Osteoblast (primary cell): ENCODE measurements at regions not wholly inside any gene's neighbourhood (a gene's known extent, or its start where the extent isn't known, plus 50 kb on each side); places are given as distances from the start of the nearest gene placed in this dataset.
"Not testable (repeated sequence)": the region's sequence is repeated elsewhere in the genome, so short reads cannot be mapped to it uniquely, and the experiment has no call there.

ENCODE experiments used
- DNase-seq: peaks from one replicate; pipeline ENCODE4 v3.0.0; 2011; ENCODE audit warnings: low spot score, mixed read lengths; ENCODE audit not compliant: insufficient read length; ENCODE audit errors: missing footprints
- H2AFZ ChIP-seq: 2 replicates; pipeline ENCODE4 v1.6.0; 2011; ENCODE audit warnings: mild to moderate bottlenecking, low read length
- H3K27ac ChIP-seq: 2 replicates; pipeline ENCODE4 v1.5.1; 2011; ENCODE audit warnings: mild to moderate bottlenecking, low read depth, low read length, moderate library complexity
- H3K27me3 ChIP-seq: 2 replicates; pipeline ENCODE4 v1.6.0; 2012; ENCODE audit warnings: mild to moderate bottlenecking, control low read depth, inconsistent platforms, low read length, moderate library complexity; ENCODE audit not compliant: insufficient read depth
- H3K36me3 ChIP-seq: 2 replicates; pipeline ENCODE4 v1.5.1; 2011; ENCODE audit warnings: mild to moderate bottlenecking, low read length, control low read depth, moderate library complexity; ENCODE audit not compliant: insufficient read depth
- H3K4me1 ChIP-seq: 2 replicates; pipeline ENCODE4 v1.5.1; 2011; ENCODE audit warnings: mild to moderate bottlenecking, low read length, control low read depth, moderate library complexity; ENCODE audit not compliant: insufficient read depth
- H3K4me2 ChIP-seq: 2 replicates; pipeline ENCODE4 v1.6.0; 2011; ENCODE audit warnings: mild to moderate bottlenecking, low read length; ENCODE audit not compliant: insufficient read depth
- H3K4me3 ChIP-seq: fragments of 200-600 bp; sonication (generic); 3 replicates; pipeline ENCODE4 v1.5.1; 2012; ENCODE audit warnings: mild to moderate bottlenecking, low read length, inconsistent platforms; ENCODE audit not compliant: insufficient read depth
- H3K79me2 ChIP-seq: 2 replicates; pipeline ENCODE4 v1.6.0; 2012; ENCODE audit warnings: mild to moderate bottlenecking, low read length, control low read depth, inconsistent platforms; ENCODE audit not compliant: insufficient read depth
- H3K9me3 ChIP-seq: 2 replicates; pipeline ENCODE4 v1.5.1; 2011; ENCODE audit warnings: low read depth, low read length, control low read depth
- H4K20me1 ChIP-seq: 2 replicates; pipeline ENCODE4 v1.6.0; 2012; ENCODE audit warnings: mild to moderate bottlenecking, low read length, control low read depth; ENCODE audit not compliant: insufficient read depth
- TF ChIP-seq, protein P1 (sequence below): IDR thresholded peaks from 2 replicates; pipeline ENCODE4 v1.5.1; 2011; ENCODE audit warnings: mild to moderate bottlenecking, low read depth, low read length, moderate library complexity; ENCODE audit errors: extremely low read depth

DNA sequence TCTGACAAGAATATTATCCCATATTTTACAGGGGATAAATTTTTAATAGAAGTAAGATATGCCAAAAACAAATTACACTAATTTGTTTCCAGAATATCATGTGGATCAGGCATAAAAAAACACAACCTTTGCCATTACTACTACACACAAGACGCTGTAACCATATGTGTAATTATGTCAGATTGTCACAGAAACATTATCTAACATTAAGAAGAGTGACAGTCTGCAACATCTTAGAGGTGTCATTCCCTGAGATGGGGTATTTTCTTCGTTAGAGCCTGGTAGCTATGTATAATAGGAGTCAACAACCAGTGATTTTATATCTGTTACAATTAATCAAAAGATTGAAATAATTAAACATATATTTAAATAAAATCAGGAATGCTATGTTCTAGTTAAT, 518.9 kb downstream of the RERGL start:
- no peak for DNase-seq
- Histone ChIP-seq H3K79me2 (no peaks in the 10 kb centered on the region), H3K4me2 (no peak overlapping the region), H3K4me1 (no peaks in the 10 kb centered on the region), H3K9me3 (no peaks in the 10 kb centered on the region), H3K27ac (no peak overlapping the region), H3K4me3 (no peak overlapping the region), H2AFZ (no peak overlapping the region), H4K20me1 (no peaks in the 10 kb centered on the region), H3K27me3 (no peaks in the 10 kb centered on the region), H3K36me3 (no peaks in the 10 kb centered on the region)
- TF ChIP-seq, protein P1, sequence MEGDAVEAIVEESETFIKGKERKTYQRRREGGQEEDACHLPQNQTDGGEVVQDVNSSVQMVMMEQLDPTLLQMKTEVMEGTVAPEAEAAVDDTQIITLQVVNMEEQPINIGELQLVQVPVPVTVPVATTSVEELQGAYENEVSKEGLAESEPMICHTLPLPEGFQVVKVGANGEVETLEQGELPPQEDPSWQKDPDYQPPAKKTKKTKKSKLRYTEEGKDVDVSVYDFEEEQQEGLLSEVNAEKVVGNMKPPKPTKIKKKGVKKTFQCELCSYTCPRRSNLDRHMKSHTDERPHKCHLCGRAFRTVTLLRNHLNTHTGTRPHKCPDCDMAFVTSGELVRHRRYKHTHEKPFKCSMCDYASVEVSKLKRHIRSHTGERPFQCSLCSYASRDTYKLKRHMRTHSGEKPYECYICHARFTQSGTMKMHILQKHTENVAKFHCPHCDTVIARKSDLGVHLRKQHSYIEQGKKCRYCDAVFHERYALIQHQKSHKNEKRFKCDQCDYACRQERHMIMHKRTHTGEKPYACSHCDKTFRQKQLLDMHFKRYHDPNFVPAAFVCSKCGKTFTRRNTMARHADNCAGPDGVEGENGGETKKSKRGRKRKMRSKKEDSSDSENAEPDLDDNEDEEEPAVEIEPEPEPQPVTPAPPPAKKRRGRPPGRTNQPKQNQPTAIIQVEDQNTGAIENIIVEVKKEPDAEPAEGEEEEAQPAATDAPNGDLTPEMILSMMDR = no peak

DNA sequence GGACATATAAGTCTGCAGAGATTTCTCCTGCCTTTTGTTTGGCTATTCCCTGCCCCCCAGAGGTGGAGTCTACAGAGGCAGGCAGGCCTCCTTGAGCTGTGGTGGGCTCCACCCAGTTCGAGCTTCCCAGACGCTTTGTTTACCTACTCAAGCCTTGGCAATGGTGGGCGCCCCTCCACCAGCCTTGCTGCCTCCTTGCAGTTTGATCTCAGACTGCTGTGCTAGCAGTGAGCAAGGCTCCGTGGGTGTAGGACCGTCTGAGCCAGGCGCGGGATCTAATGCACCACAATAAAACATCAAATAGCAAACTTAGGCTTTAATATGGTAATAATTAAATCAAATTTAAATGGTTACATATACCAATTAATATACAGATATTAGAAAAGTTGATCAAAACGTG, 525.4 kb downstream of the RERGL start:
- not testable (repeated sequence) for H3K36me3 ChIP-seq, H3K79me2 ChIP-seq, H2AFZ ChIP-seq, H3K4me2 ChIP-seq, H3K9me3 ChIP-seq, H3K27me3 ChIP-seq, DNase-seq, H3K27ac ChIP-seq, H4K20me1 ChIP-seq, H3K4me3 ChIP-seq, H3K4me1 ChIP-seq

DNA sequence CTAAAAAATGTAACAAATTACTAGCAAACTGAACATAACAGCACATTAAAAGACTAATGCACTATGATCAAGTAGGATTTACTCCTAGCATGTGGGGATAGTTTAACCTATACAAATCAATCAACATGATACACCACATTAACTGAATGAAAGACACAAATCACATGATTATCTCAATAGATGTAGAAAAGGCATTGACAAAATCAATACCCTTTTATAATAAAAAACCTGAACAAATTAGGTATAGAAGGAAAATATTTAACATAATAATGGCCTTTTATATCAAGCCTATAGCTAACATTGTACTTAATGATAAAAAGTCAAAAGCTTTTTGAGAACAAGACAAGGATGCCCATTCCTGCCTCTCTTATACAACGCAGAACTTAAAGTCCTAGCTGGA, 540.0 kb downstream of the RERGL start:
- no peak overlapping the region for H3K27ac ChIP-seq
- no peaks in the 10 kb centered on the region for H4K20me1 ChIP-seq
- no peak overlapping the region for H2AFZ ChIP-seq
- H3K9me3 ChIP-seq = peaks cover 5% of the 10 kb centered on the region
- no peak overlapping the region for H3K4me3 ChIP-seq
- no peak for DNase-seq
- H3K79me2 ChIP-seq = no peaks in the 10 kb centered on the region
- TF ChIP-seq, protein P1 = no peak
- H3K27me3 ChIP-seq = no peaks in the 10 kb centered on the region
- no peak overlapping the region for H3K4me2 ChIP-seq
- no peaks in the 10 kb centered on the region for H3K36me3 ChIP-seq
- no peaks in the 10 kb centered on the region for H3K4me1 ChIP-seq

DNA sequence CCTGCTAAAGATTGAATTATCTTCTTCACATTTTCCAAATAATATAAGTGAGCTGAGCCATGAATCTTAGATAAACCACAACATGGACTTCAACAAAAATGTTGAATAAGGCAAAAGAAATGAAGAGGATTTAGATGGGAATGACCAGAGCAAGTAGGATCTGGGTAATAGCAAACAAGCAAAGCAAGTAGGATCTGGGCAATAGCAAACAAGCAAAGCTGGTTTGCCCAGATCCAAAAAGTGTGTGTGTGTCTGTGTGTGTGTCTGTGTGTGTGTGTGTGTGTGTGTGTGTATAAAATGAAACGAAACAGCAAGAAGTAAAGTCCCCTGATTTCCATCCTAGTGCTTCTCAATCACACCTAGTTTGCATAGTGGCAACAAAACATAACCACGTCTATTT, 549.1 kb downstream of the RERGL start:
- H3K27me3 ChIP-seq = no peaks in the 10 kb centered on the region
- no peak for DNase-seq
- H3K79me2 ChIP-seq = no peaks in the 10 kb centered on the region
- peaks cover 3% of the 10 kb centered on the region for H3K9me3 ChIP-seq
- no peaks in the 10 kb centered on the region for H4K20me1 ChIP-seq
- no peak overlapping the region for H3K4me3 ChIP-seq
- TF ChIP-seq, protein P1 = no peak
- H3K4me2 ChIP-seq = no peak overlapping the region
- no peak overlapping the region for H3K27ac ChIP-seq
- H2AFZ ChIP-seq = no peak overlapping the region
- no peaks in the 10 kb centered on the region for H3K4me1 ChIP-seq
- H3K36me3 ChIP-seq = no peaks in the 10 kb centered on the region

DNA sequence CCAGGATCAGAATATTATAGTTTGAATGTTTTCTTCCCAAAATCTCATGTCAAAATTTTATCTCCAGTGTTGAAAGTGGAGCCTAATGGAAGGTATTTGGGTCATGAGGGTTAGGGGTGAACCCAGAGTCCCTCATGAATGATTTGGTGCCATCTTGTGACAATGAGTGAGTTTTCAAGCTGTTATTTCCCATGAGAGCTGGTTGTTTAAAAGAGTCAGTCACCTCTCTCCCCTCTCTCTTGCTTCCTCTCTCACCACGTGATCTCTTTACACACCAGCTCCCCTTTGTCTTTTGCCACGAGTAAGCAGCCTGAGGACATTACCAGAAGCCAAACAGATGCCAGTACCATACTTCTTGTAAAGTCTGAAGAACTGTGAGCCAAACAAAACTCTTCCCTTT, 561.6 kb downstream of the RERGL start:
- Histone ChIP-seq H3K27me3 (no peaks in the 10 kb centered on the region), H3K79me2 (no peaks in the 10 kb centered on the region), H3K36me3 (no peaks in the 10 kb centered on the region)

More for the DNA sequence above, 561.6 kb downstream of the RERGL start:
- H2AFZ ChIP-seq = no peak overlapping the region
- no peaks in the 10 kb centered on the region for H4K20me1 ChIP-seq
- H3K4me3 ChIP-seq = no peak overlapping the region
- no peak overlapping the region for H3K4me2 ChIP-seq
- H3K4me1 ChIP-seq = no peaks in the 10 kb centered on the region
- H3K9me3 ChIP-seq = no peaks in the 10 kb centered on the region
- no peak for DNase-seq
- TF ChIP-seq, protein P1 = no peak
- H3K27ac ChIP-seq = no peak overlapping the region
